Gastroesophageal sphincter (tissue), 3 donors: ENCODE measurements at regions not wholly inside any gene's neighbourhood (a gene's known extent, or its start where the extent isn't known, plus 50 kb on each side); places are given as distances from the start of the nearest gene placed in this dataset.

Experiments used
- CTCF ChIP-seq, 4 experiments: fragments of 200-600 bp in 2 of 4; fragments of 450-650 bp in 2 of 4; sonication (generic) in 1 of 4; IDR thresholded peaks; one replicate each; pipeline ENCODE4 v1.5.1; 2017 to 2019; ENCODE audit warnings: antibody characterized with exemption in 4 of 4, mild to moderate bottlenecking in 2 of 4, moderate library complexity in 2 of 4
- EP300 ChIP-seq: sonication (generic); formaldehyde crosslinking; IDR thresholded peaks from one replicate; pipeline ENCODE4 v1.6.1; 2017; ENCODE audit warnings: antibody characterized with exemption, mild to moderate bottlenecking
- POLR2A ChIP-seq, 2 donors: fragments of 450-650 bp; IDR thresholded peaks; one replicate each; pipeline ENCODE4 v1.6.1; 2017; ENCODE audit warnings: antibody characterized with exemption in 2 of 2, mild to moderate bottlenecking in 2 of 2, moderate library complexity in 1 of 2
- POLR2AphosphoS5 ChIP-seq: sonication (generic); formaldehyde crosslinking; IDR thresholded peaks from one replicate; pipeline ENCODE4 v1.6.1; 2017; ENCODE audit warnings: antibody characterized with exemption

GRCh38 chr12:60847281-60847680 is 1251.5 kb downstream of the SLC16A7 start:
- TF ChIP-seq CTCF (IDR thresholded peaks at IDR 0.05) (no peak), POLR2AphosphoS5 (no peak), EP300 (no peak), POLR2A (IDR thresholded peaks at IDR 0.05) (no peak)
